ENCODE measurements at regions not wholly inside any gene's neighbourhood (a gene's known extent, or its start where the extent isn't known, plus 50 kb on each side); places are given as distances from the start of the nearest gene placed in this dataset.

DNA sequence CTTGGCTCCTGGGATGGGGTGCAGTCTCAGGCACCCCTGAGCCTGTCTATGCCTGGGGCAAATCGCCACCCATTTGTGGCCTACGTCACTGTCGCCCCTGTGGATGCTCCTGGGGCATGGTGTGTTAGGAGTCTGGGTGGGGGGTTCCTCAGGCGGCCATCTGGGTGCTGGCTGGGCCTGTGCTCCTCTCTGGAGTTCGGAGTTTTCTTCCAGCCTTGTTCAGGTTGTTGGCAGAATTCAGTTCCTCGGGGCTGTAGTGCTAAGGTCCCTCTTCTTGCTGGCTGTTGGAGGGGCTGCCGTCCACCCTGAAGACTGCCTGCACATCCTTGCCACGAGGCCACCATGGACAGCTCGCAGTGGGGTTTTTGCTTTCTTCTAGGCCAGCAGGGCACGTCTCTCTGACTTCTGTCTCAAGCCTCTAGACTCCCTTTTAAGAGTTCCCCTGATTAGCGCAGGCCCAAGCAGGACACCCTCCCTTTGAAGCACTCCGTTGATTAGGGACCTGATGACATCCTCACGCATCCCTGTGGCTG is 86.7 kb upstream of the C1orf174 start:
- intact Hi-C loops (cut with micrococcal nuclease), result no loop called here
- TF ChIP-seq, protein P1, sequence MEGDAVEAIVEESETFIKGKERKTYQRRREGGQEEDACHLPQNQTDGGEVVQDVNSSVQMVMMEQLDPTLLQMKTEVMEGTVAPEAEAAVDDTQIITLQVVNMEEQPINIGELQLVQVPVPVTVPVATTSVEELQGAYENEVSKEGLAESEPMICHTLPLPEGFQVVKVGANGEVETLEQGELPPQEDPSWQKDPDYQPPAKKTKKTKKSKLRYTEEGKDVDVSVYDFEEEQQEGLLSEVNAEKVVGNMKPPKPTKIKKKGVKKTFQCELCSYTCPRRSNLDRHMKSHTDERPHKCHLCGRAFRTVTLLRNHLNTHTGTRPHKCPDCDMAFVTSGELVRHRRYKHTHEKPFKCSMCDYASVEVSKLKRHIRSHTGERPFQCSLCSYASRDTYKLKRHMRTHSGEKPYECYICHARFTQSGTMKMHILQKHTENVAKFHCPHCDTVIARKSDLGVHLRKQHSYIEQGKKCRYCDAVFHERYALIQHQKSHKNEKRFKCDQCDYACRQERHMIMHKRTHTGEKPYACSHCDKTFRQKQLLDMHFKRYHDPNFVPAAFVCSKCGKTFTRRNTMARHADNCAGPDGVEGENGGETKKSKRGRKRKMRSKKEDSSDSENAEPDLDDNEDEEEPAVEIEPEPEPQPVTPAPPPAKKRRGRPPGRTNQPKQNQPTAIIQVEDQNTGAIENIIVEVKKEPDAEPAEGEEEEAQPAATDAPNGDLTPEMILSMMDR (IDR thresholded peaks at IDR 0.05; ENCODE audit: unreplicated experiment), result no peak
- BruUV-seq (replicated peaks), result no TSS peak
- H3K27me3 Mint-ChIP-seq (ENCODE audit: insufficient read depth, unreplicated experiment), result no peaks in the 10 kb centered on the region
- POLR2A ChIA-PET, result interaction anchor here (0.6 kb wide), 1 partner anchor 14 kb away, joined by 3 read pairs; no protein-coding TSS in a partner anchor
- H3K36me3 Mint-ChIP-seq (ENCODE audit: insufficient read depth, unreplicated experiment), result peaks cover 6% of the 10 kb centered on the region
- no peak overlapping the region for H3K27ac Mint-ChIP-seq (ENCODE audit: low read depth, unreplicated experiment)
- CTCF ChIA-PET, result no interaction called here
- no peak overlapping the region for H3K4me3 Mint-ChIP-seq (ENCODE audit: unreplicated experiment)
- no peak for DNase-seq (ENCODE audit: unreplicated experiment)
- peaks cover 10% of the 10 kb centered on the region for H3K9me3 Mint-ChIP-seq (ENCODE audit: unreplicated experiment)
- no peaks in the 10 kb centered on the region for H3K4me1 Mint-ChIP-seq (ENCODE audit: insufficient read depth, unreplicated experiment)

DNA sequence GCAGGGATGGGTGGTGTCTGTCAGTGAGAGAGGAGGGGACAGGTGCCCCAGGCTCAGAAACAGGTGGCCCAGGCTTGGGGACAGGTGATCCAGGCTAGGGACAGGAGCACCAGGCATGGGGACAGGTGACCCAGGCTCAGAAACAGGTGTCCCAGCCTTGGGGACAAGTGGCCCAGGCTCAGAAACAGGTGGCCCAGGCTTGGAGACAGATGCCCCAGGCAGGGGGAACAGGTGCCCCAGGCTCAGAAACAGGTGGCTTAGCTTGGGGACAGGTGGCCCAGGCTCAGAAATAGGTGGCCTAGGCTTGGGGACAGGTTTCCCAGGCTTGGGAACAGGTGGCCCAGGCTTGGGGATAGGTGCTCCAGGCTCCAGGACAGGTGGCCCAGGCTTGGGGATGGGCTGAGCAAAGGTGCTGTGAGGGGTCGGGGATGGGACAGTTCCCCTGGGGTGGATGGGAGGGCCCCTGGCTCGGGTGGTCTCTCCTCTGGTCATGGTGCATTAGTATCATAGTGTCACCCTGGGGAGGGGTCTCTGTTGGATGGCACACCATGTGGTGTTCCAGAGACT is 87.7 kb upstream of the C1orf174 start:
- Mint-ChIP-seq H3K27ac (ENCODE audit: low read depth, unreplicated experiment) (no peak overlapping the region), H3K4me3 (ENCODE audit: unreplicated experiment) (no peak overlapping the region), H3K36me3 (ENCODE audit: insufficient read depth, unreplicated experiment) (peaks cover 6% of the 10 kb centered on the region), H3K9me3 (ENCODE audit: unreplicated experiment) (peaks cover 17% of the 10 kb centered on the region), H3K4me1 (ENCODE audit: insufficient read depth, unreplicated experiment) (no peaks in the 10 kb centered on the region), H3K27me3 (ENCODE audit: insufficient read depth, unreplicated experiment) (no peaks in the 10 kb centered on the region)
- DNase-seq (ENCODE audit: unreplicated experiment), result no peak
- CTCF ChIA-PET, result no interaction called here
- no TSS peak for BruUV-seq (replicated peaks)
- intact Hi-C loops (cut with micrococcal nuclease), result no loop called here
- TF ChIP-seq, protein P1 (IDR thresholded peaks at IDR 0.05; ENCODE audit: unreplicated experiment), result no peak
- POLR2A ChIA-PET, result no interaction called here

DNA sequence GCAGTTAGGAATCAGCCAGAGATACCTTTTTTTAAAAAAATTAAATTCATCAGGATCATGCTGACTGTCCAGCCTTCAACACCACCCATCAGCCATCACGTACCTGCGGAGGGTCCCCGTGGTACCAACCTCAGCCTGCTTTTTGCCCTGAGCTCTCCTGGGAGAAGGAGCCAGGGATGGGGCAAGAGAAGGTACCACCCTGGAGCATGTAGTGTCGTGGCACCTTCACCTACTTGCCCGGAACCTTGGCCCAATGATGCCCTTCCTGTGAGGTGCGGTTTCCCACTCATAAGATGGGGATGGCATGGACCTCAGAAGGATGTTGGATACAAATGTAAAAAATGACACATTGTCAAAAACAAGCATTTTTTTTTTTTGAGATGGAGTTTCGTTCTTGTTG is 88.4 kb upstream of the C1orf174 start:
- TF ChIP-seq, protein P1 (IDR thresholded peaks at IDR 0.05; ENCODE audit: unreplicated experiment), result no peak
- Mint-ChIP-seq H3K36me3 (ENCODE audit: insufficient read depth, unreplicated experiment) (peaks cover 6% of the 10 kb centered on the region), H3K27me3 (ENCODE audit: insufficient read depth, unreplicated experiment) (no peaks in the 10 kb centered on the region), H3K27ac (ENCODE audit: low read depth, unreplicated experiment) (no peak overlapping the region), H3K4me3 (ENCODE audit: unreplicated experiment) (no peak overlapping the region), H3K4me1 (ENCODE audit: insufficient read depth, unreplicated experiment) (no peaks in the 10 kb centered on the region), H3K9me3 (ENCODE audit: unreplicated experiment) (peaks cover 17% of the 10 kb centered on the region)
- intact Hi-C loops (cut with micrococcal nuclease), result no loop called here
- ChIA-PET CTCF (interaction anchor here (0.7 kb wide), 1 partner anchor 897 kb away, joined by 3 read pairs; no protein-coding TSS in a partner anchor), POLR2A (no interaction called here)
- no peak for DNase-seq (ENCODE audit: unreplicated experiment)
- BruUV-seq (replicated peaks), result no TSS peak

DNA sequence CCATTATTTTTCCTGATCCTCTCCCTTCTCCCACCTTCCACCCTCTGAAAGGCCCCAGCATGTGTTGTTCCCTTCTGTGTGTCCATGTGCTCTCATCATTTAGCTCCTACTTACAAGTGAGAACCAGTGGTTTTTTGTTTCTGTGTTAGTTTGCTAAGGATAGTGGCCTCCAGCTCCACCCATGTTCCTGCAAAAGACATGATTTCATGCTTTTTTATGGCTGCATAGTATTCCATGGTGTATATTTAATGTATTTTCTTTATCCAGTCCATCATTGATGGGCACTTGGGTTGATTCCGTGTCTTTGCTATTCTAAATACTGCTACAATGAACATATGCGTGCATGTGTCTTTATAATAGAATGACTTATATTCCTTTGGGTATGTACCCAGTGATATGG is 89.4 kb upstream of the C1orf174 start:
- Mint-ChIP-seq H3K4me1 (ENCODE audit: insufficient read depth, unreplicated experiment) (no peaks in the 10 kb centered on the region), H3K27me3 (ENCODE audit: insufficient read depth, unreplicated experiment) (no peaks in the 10 kb centered on the region), H3K9me3 (ENCODE audit: unreplicated experiment) (peaks cover 22% of the 10 kb centered on the region), H3K4me3 (ENCODE audit: unreplicated experiment) (no peak overlapping the region), H3K36me3 (ENCODE audit: insufficient read depth, unreplicated experiment) (peaks cover 6% of the 10 kb centered on the region), H3K27ac (ENCODE audit: low read depth, unreplicated experiment) (no peak overlapping the region)
- no peak for DNase-seq (ENCODE audit: unreplicated experiment)
- intact Hi-C loops (cut with micrococcal nuclease), result no loop called here
- BruUV-seq (replicated peaks), result no TSS peak
- ChIA-PET POLR2A (no interaction called here), CTCF (no interaction called here)
- TF ChIP-seq, protein P1 (IDR thresholded peaks at IDR 0.05; ENCODE audit: unreplicated experiment), result no peak

Data from MCF 10A (cell line).